DMS79 (cell line): ENCODE measurements at regions not wholly inside any gene's neighbourhood (a gene's known extent, or its start where the extent isn't known, plus 50 kb on each side); places are given as distances from the start of the nearest gene placed in this dataset.

Source experiments
- DNase-seq: peaks from one replicate; lab custom pipeline; 2025; lab: John Stamatoyannopoulos, UW

- peak; percentile 16 for DNase-seq
These were observed 371.1 kb upstream of the POU3F2 start for GRCh38 chr6:98463038-98464000.

- DNase-seq, result no peak
These were observed 367.3 kb upstream of the POU3F2 start for GRCh38 chr6:98467091-98467490.

DNA sequence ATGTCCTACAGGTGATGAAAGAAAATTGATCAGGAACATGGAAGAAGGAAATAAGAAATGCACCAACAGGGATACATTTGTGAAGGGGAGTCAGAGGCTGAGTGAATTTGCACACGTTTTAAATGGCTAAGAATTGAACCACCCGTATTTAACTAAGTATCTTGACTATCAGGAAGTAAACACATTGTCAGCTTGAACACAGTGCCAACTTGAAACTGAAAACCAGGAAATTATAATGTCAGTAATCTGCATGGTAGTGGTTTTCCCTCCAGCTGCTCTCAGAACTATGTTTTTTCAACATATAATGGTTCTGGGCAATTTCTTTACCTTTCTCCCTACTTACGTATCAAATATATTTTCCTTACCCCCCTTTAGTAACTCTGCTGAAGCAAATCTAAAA lies 366.5 kb upstream of the POU3F2 start:
- DNase-seq, result no peak

DNA sequence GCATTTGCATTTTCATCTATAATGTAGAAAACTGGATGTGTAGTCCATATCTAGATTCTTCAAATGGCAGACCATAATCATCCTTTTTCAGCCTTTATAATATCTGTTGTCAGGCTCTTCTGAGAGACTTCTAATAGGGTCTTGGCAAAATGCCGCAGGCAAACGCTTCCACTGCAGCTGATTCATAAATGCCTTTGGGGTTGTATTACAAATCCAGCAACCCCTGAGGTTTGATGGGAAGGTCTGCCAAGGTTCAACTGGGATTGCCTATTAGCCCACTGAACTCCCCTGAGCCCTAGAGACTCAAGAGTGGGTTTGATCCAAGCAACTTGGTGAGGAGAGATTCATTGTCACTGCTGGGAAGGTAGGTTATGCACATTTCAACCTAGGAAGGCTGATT lies 365.2 kb upstream of the POU3F2 start:
- no peak for DNase-seq

DNA sequence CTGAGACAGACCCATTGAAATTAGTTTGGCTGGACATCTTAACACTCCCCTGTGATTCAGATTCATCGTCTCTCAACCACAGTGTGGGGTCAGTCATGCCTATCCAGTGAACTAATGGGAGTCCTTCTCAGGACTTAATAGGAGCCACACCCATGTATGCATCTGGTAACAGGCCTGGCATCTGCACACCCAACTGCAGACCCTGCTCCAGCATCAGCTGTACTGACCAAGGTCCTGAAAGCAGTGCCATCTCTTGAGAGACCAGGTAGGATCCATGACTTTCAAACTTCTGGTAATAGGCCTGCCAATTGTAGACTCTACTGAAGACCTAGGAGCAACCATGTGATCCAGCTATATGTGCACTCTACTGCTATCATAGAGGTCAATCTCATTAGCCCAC lies 363.6 kb upstream of the POU3F2 start:
- DNase-seq, result no peak

DNA sequence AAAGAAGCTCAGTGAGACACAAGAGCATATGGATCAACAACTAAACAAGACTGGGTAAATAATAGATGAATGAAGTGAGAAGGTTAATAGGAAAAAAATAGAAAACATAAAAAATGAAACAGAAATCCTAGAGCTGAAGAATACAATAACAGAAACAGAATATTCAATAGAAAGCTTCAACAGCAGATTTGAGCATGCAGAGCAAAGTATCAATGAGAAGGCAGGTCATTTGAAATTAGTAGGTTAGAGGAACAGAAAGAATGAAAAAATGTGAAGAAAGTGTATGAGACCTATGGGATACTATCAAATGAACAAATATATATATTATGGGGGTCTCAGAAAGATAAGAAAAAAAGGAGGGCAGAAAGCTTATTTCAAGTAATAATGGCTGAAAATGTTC lies 362.9 kb upstream of the POU3F2 start:
- no peak for DNase-seq

DNA sequence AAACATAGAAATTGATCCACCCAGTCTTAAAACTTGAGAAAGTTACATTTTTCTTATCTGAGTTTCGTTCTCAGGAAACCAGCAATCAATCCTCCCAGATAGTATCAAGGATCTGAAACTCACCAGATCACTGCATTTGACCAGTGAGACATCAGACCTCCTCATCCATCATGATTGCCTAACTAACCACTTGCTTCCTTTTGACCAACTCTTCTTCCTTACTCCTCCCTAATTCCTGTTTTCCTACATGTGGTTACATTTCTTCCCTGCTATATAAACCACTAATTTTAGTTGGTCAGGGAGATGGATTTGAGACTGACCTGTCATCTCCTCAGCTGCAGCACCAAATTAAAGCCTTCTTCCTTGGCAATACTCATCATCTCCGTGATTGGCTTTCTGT lies 357.1 kb upstream of the POU3F2 start:
- no peak for DNase-seq

- DNase-seq, result no peak
These were observed 349.7 kb upstream of the POU3F2 start for GRCh38 chr6:98484696-98485095.

- no peak for DNase-seq
These were observed 348.8 kb upstream of the POU3F2 start for GRCh38 chr6:98485593-98485992.

GRCh38 chr6:98486057-98486456 lies 348.3 kb upstream of the POU3F2 start:
- DNase-seq, result no peak

DNA sequence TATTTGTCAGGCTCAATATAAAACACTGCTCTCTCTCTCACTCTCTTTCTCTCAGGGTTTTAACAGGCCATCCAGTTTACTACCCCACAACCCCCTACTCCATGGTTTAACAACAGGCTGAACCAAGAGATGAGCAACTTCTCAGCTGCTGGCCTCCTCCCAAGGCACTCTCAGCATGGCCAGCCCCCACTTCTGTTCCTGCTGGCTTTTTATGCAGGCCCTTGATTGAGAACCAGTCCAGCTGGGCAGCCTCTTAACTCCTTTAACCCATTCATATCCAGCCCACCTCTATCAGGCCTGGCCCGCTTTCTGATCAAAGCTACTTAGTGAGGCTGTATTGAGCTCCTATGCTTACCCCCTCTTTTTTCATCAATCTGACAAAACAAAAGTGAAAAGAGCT lies 346.8 kb upstream of the POU3F2 start:
- DNase-seq, result no peak

GRCh38 chr6:98498144-98498775 lies 336.1 kb upstream of the POU3F2 start:
- DNase-seq, result no peak

DNA sequence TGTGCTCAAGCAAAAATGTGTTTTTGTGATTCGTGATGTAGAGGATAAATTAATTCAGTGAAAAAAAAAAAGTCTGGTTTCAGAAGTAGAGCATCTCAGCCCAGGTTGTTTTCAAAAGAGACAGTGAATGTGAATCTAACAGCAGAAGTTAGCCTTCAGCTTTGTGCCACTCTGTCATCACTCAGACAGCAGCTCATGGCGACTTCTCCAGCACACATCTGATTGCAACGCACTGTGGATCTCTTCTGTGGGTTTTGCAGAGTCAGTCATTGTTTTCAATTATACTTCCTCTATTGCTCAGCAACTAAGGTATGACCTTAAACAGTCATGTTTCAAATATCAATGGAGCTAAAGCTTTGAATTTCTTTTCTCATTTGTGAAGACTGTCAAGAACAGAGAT lies 335.5 kb upstream of the POU3F2 start:
- DNase-seq, result no peak

DNA sequence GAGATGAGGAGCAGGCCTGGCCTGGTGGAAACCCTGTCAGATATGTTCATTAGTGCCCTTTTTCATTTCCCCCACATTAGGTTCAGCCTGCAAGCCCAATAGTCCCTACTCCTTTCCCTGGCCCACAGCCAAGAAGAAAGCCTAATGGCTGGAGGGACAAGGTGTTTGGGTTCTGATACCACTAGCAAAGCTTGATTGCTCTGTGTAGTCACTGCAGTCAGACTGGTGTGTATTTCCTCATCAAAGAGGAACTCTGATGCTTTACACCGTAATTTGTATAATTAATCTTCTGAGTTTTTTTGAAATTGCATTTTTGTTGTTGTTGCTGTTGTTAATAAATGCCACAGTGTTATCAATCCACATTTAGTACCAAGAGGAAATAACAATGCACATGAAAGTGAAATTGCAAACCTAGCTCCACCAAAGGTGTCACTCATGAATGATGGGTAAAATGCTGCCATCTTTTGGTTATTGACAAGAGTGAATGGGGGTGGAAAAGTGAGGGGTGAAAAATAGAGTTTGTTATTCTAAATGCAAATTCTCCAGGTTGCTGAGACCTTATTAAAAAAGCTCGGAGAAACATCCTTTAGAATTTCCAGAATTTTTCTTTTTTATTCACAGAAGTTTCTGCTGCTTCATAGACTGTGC lies 320.2 kb upstream of the POU3F2 start:
- DNase-seq, result no peak

DNA sequence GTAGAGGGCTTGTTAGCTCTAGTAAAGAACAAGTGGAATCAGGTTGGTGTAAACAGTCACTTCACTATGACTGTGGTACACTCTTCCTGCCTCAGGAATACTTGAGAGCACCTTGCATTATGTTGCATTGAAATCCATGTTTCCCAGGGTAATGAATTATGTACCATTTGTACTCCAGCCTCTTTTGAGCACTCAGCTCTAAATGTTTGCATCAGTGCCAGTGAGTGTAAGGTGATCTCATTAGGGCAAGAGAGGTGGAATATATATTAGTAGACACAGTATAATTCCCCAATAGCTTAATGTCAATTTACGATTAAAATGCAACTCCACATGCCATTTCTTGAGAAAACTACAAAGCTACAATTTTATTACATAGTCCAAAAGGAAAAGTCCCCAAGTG lies 319.6 kb upstream of the POU3F2 start:
- no peak for DNase-seq

GRCh38 chr6:98516206-98516605 lies 318.2 kb upstream of the POU3F2 start:
- no peak for DNase-seq

DNA sequence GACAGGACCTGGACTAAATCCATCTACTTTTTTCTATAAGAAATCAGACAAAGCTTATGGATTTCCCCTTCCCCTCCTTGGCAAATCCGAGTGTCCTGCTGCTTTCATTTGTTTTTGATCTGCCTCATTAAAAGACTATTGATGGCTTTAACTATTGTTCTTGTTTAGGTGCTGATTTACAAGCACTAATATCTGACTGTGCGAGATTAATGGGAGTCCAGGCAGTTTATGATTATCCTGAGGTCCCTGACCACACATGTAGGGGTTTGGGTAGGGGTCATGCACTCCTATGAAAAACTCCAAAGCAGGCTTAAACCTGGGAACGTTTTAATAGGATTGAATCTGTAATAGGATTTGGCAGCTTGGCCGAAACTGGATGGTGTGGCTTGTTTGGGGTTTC lies 317.5 kb upstream of the POU3F2 start:
- DNase-seq, result no peak

- DNase-seq, result no peak
These were observed 308.5 kb upstream of the POU3F2 start for GRCh38 chr6:98525860-98526259.

GRCh38 chr6:98526465-98526864 lies 307.9 kb upstream of the POU3F2 start:
- DNase-seq, result no peak

- no peak for DNase-seq
These were observed 305.0 kb upstream of the POU3F2 start for GRCh38 chr6:98529364-98529763.

DNA sequence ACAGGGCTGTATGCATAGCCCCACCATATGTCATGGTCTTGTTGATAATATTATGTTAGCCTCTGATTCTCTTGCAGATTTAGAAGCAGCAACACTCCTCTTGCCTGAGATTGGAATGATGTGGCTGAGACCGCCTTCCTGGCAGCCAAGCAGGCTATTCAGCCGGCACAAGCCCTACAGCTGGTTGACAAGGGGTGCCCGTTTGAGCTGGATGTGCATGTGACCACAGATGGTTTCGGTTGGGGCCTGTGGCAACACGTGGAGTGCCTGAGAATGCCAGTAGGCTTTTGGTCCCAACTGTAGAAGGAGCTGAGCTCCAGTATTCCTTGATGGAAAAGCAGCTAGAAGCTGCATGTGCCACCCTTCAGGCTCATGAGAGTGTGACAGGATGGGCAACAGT lies 303.6 kb upstream of the POU3F2 start:
- no peak for DNase-seq

GRCh38 chr6:98532004-98532403 lies 302.4 kb upstream of the POU3F2 start:
- no peak for DNase-seq

DNA sequence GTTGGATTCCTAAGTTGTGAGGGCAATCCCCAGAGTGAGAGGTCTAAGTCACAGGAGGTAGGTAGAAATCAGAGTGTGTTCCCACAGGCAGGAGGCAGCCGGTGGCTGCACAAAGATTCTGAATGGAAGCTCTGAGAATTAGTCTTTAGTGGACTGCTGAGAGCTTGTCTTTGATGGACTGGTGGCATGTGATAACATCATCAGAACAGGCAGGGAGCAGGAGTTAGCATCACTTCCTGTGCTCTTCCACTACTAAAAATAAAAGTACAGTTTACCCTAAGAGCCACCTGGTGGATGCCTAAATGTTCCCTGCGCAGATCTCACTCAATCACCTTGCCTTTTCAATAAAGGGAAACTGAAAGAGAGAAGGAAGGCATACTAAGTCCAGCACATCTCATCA lies 294.6 kb upstream of the POU3F2 start:
- DNase-seq, result no peak
